Esophagus (tissue), 2 donors: ENCODE measurements at regions not wholly inside any gene's neighbourhood (a gene's known extent, or its start where the extent isn't known, plus 50 kb on each side); places are given as distances from the start of the nearest gene placed in this dataset.

Source experiments
- H3K27ac ChIP-seq, 2 donors: one replicate each; pipeline ENCODE4 v1.5.1; 2013; ENCODE audit warnings: low read depth in 2 of 2, mild to moderate bottlenecking in 2 of 2, inconsistent platforms in 1 of 2, low read length in 1 of 2, moderate library complexity in 1 of 2
- H3K27me3 ChIP-seq, 2 donors: one replicate each; pipeline ENCODE4 v1.6.1; 2013; ENCODE audit warnings: low read length in 2 of 2, control low read depth in 1 of 2, mild to moderate bottlenecking in 1 of 2; ENCODE audit not compliant: insufficient read depth in 2 of 2, control insufficient read depth in 1 of 2
- H3K36me3 ChIP-seq, 2 donors: one replicate each; pipeline ENCODE4 v1.6.1; 2013; ENCODE audit warnings: low read length in 1 of 2; ENCODE audit not compliant: control insufficient read depth in 2 of 2, insufficient read depth in 2 of 2
- H3K4me1 ChIP-seq, 2 donors: one replicate each; pipeline ENCODE4 v1.6.1; 2013; ENCODE audit warnings: low read length in 1 of 2; ENCODE audit not compliant: control insufficient read depth in 2 of 2, insufficient read depth in 2 of 2
- H3K4me3 ChIP-seq, 2 donors: one replicate each; pipeline ENCODE4 v1.5.1; 2013; ENCODE audit warnings: low read length in 2 of 2, mild to moderate bottlenecking in 2 of 2, low read depth in 1 of 2, moderate library complexity in 1 of 2
- H3K9me3 ChIP-seq, 2 donors: one replicate each; pipeline ENCODE4 v1.6.1; 2013; ENCODE audit warnings: mild to moderate bottlenecking in 2 of 2, low read depth in 1 of 2, low read length in 1 of 2, moderate library complexity in 1 of 2; ENCODE audit not compliant: control insufficient read depth in 2 of 2, insufficient read depth in 1 of 2
- WGBS, 2 donors: extraction: QIAGEN DNeasy Blood & Tissue Kit; methylation state at CpG; one replicate each; pipeline ENCODE4 v1.1.7; 2013; 5-methylcytosine and 5-hydroxymethylcytosine counted together
- donor health status: healthy with polysubstance abuse.
- donor health status: Bipolar disorder and iron deficiency.

DNA sequence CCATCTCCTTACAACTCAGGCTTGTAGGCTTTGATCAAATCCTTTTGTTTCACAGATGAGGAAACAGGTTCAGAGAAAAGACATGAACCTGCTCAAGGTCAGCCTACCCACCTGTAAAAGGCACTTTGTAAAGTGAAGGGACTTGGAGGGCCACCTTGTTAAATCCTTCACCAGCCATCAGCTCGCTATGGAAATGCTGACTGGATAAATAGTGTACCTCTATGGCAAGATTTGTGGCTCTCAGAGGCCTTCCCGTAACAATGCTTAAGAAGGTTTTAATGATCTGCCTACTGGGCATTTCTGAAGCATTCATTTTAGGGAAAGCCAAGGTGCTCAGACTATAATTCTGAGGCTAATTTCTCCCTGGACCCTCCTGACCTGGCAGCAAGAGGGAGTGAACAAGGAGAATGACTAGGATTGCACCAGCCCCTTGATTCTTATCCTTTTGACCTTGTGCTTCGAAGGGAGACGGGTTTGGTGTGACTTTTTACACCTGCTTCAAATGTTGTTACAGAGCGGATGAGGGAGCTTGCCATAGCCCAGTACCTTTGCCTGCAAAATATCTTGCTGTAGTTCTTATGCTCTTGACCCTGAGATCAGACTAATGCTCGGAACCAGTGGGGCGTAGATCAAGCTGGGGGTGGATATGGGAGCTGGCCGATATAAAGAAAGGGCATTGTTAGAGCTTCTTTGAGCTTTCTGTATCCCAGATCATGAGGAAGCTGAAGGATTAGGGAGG is 90.9 kb upstream of the CXCR4 start:
- H3K36me3 ChIP-seq, result no peaks in the 10 kb centered on the region
- peaks cover 0 to 9% of the 10 kb centered on the region in 2 donors for H3K27me3 ChIP-seq
- peaks cover 0 to 5% of the 10 kb centered on the region in 2 donors for H3K9me3 ChIP-seq
- 80 to 90% methylated on average over 8 of the region's 8 CpGs for WGBS, 2 donors
- no peak overlapping the region for H3K4me3 ChIP-seq
- H3K4me1 ChIP-seq, result no peaks in the 10 kb centered on the region
- no peak overlapping the region for H3K27ac ChIP-seq

DNA sequence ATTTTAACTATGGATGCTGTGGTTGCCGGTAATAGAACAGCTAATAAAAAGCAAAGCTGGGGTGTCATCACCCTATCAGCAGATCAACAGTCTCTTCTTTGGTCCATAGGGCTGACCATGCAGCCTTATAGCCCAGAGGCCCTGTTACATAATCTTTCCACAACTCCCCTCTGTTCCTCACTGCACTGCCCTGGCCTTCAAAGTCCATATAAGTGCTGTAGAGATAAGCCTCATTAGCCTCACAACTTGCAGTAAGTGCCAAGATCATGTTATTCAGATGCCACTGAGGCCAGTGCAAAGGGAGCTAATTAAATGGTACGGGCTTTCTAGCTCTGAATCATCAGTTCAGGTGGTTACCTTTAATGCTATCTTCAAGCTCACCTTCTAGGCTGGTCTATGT is 89.7 kb upstream of the CXCR4 start:
- H3K27me3 ChIP-seq, result peaks cover 0 to 9% of the 10 kb centered on the region in 2 donors
- peaks cover 0 to 5% of the 10 kb centered on the region in 2 donors for H3K9me3 ChIP-seq
- H3K4me3 ChIP-seq, result no peak overlapping the region
- no peaks in the 10 kb centered on the region for H3K4me1 ChIP-seq
- H3K36me3 ChIP-seq, result no peaks in the 10 kb centered on the region
- no peak overlapping the region for H3K27ac ChIP-seq
- 86 to 90% methylated on average over 2 of the region's 2 CpGs for WGBS, 2 donors

DNA sequence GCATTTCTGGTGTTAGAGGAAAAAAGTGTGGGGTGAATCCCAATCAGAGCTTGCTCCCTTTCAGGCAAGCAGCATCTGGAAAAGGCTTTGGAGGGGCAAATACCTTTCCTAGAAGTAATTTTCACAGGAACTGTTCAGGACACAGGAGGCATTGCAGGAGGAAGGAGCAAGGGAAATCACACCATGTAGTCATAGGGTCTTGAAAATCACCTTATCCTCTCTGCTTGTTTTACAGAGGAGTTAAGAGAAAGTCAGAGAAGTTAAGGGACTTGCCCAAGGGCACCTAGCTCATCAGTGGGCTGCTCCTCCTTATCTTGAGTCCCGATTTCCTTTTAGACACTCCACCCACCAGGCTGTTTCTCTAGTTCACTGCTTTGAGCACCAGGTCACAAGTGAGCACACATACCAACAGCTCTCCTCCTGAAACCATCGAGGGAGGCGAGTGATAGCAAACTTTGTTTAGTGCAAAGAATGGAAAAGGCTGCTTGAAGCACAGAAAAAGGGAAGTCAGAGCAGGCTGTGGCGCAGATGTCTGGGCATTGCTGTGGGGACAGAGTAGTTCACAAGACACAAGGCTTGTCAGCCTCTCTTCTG is 89.2 kb upstream of the CXCR4 start:
- peaks cover 0 to 5% of the 10 kb centered on the region in 2 donors for H3K9me3 ChIP-seq
- WGBS, 2 donors, result 73 to 78% methylated on average over 4 of the region's 4 CpGs
- no peaks in the 10 kb centered on the region for H3K36me3 ChIP-seq
- no peak overlapping the region for H3K27ac ChIP-seq
- no peaks in the 10 kb centered on the region for H3K4me1 ChIP-seq
- H3K4me3 ChIP-seq, result no peak overlapping the region
- peaks cover 0 to 9% of the 10 kb centered on the region in 2 donors for H3K27me3 ChIP-seq

DNA sequence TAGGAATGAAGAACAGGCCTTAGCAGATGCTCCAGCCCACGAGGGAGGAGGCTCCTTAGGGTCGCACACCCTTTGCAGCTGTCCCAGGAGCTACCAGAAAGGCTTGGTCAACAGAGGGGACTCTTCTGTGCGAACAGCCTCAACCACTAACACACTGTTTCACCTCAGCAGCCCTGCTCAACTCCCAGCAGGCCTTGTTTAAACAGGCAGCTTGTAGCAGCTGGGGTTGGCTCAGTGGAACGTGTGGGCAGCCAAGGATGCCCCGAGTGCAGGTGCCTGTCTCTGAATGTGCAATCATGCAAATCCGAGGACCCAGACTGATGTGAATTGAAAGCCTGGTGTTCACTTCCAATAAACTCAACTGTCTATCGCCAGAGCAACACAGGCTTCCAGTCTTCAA is 88.7 kb upstream of the CXCR4 start:
- H3K36me3 ChIP-seq, result no peaks in the 10 kb centered on the region
- no peak overlapping the region for H3K27ac ChIP-seq
- no peaks in the 10 kb centered on the region for H3K4me1 ChIP-seq
- peaks cover 0 to 9% of the 10 kb centered on the region in 2 donors for H3K27me3 ChIP-seq
- WGBS, 2 donors, result 65 to 72% methylated on average over 7 of the region's 7 CpGs
- H3K9me3 ChIP-seq, result peaks cover 0 to 5% of the 10 kb centered on the region in 2 donors
- H3K4me3 ChIP-seq, result no peak overlapping the region

DNA sequence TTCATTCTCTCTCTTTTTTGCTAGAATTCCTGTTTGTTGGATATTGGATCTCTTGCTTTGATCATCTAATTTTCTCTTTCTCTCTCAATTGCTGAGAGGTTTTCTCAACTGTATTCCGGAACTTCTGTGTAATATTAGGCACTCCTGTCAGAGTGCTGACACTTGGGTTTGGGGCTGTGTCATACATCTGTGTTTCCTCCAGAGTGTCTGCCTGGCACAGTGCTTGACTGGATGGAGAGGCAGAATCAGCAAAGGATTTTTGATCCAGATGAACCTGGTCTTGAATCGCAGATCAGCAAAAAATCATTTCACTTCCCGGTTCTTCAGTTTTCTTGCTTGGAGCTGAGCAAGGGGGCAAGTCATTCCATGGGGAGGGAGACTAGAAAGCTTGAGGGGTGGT is 87.7 kb upstream of the CXCR4 start:
- WGBS, 2 donors, result 95% methylated on average over 3 of the region's 3 CpGs
- Histone ChIP-seq H3K9me3 (peaks cover 0 to 2% of the 10 kb centered on the region in 2 donors), H3K27ac (no peak overlapping the region), H3K4me3 (no peak overlapping the region), H3K27me3 (peaks cover 0 to 4% of the 10 kb centered on the region in 2 donors), H3K4me1 (no peaks in the 10 kb centered on the region), H3K36me3 (no peaks in the 10 kb centered on the region)

DNA sequence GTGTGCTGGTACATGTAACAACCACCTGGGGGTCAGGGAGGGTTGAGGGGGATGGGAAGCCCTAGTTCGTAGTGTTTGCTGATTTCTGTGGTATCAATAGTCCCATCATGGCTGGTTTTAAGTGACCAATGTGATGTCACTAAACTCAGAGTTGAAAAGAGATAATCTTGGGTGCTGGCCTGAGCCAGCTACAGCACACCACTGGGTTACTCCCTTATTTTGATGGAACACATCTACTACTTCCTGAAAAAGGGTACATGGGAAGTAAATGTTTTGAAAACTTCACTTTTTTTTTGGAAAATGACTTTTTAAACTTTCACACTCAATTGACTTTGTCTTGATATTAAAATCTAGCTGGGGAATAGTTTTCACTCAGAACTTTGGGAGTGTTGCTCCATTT is 87.0 kb upstream of the CXCR4 start:
- H3K27me3 ChIP-seq, result peaks cover 0 to 4% of the 10 kb centered on the region in 2 donors
- 80 to 84% methylated on average over 1 of the region's 1 CpG for WGBS, 2 donors

DNA sequence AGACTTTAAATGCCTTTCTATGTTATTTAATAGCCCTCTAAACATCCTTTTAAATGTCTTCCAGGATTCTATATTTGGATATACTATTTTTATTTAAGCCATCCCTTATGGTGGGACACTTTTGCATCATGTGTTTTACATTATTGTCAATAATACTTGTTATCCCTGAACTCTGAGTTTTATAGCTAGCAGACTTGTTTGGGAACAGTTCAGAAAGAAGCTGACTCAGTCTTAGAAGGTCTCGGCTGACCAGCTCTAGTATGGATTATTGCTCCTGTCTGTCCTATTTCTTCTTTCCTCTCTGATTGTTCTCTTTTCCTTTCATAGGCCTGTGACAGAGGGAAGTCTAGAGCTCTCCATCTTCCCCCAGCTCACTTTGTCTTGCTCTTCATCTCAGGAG is 77.3 kb upstream of the CXCR4 start:
- 77 to 92% methylated on average over 1 of the region's 1 CpG for WGBS, 2 donors
- no peaks in the 10 kb centered on the region for H3K27me3 ChIP-seq
- H3K27ac ChIP-seq, result no peak overlapping the region
- H3K4me1 ChIP-seq, result no peaks in the 10 kb centered on the region
- H3K9me3 ChIP-seq, result peaks cover 0 to 3% of the 10 kb centered on the region in 2 donors
- H3K36me3 ChIP-seq, result no peaks in the 10 kb centered on the region
- H3K4me3 ChIP-seq, result no peak overlapping the region

More for the DNA sequence above, 87.0 kb upstream of the CXCR4 start:
- Histone ChIP-seq H3K9me3 (no peaks in the 10 kb centered on the region), H3K36me3 (no peaks in the 10 kb centered on the region), H3K4me1 (no peaks in the 10 kb centered on the region), H3K27ac (no peak overlapping the region), H3K4me3 (no peak overlapping the region)

DNA sequence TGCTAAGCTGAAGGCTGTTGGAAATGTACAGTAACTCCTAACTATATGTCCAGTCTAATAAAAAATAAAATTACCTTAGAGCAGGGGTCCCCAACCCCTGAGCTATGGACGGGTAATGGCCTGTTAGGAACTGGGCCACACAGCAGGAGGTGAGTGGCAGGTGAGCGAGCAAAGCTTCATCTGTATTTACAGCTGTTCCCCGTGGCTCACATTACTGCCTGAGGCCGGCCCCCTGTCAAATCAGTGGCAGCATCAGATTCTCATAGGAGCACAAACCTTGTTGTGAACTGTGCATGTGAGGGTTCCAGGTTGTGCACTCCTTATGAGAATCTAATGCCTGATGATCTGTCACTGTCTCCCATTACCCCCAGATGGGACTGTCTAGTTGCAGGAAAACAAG is 73.1 kb upstream of the CXCR4 start:
- peaks cover 0 to 2% of the 10 kb centered on the region in 2 donors for H3K4me1 ChIP-seq
- H3K4me3 ChIP-seq, result no peak overlapping the region
- H3K36me3 ChIP-seq, result no peaks in the 10 kb centered on the region
- 84 to 92% methylated on average over 4 of the region's 4 CpGs for WGBS, 2 donors
- H3K27me3 ChIP-seq, result no peaks in the 10 kb centered on the region
- H3K27ac ChIP-seq, result no peak overlapping the region
- no peaks in the 10 kb centered on the region for H3K9me3 ChIP-seq

DNA sequence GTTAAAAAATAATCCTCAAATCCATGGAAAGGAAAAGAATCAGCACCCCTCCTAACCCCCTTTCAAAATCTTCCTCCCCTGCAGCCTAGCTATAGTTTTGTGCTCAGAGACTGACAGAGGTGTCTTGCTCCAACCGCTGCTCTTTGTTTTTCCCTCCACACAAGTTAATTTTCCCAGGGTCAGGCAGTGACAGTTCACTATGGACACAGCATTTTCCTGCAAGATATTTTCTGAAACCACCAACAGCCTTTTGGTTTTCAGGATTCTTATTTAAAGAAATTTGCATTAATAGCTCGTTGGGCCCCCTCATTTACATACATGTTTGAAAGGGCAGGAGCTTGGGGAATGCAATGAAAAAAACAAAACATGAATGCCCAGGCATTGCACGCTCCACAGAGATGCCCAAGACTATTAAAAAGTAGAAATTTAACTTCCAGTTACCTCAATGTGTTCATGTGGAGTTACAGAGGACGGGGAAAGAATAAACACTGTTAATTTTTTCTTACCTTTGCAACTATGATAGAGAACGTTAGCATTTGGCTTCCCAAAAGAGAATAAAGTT is 71.4 kb upstream of the CXCR4 start:
- WGBS, 2 donors, result 56 to 58% methylated on average over 5 of the region's 5 CpGs
- no peaks in the 10 kb centered on the region for H3K36me3 ChIP-seq
- H3K27me3 ChIP-seq, result no peaks in the 10 kb centered on the region
- no peak overlapping the region for H3K4me3 ChIP-seq
- no peak overlapping the region for H3K27ac ChIP-seq
- H3K9me3 ChIP-seq, result no peaks in the 10 kb centered on the region
- H3K4me1 ChIP-seq, result peaks cover 0 to 2% of the 10 kb centered on the region in 2 donors
